ENCODE measurements at regions not wholly inside any gene's neighbourhood (a gene's known extent, or its start where the extent isn't known, plus 50 kb on each side); places are given as distances from the start of the nearest gene placed in this dataset.
"Not testable (repeated sequence)": the region's sequence is repeated elsewhere in the genome, so short reads cannot be mapped to it uniquely, and the experiment has no call there.

GRCh38 chr7:22066522-22066921 is 120.8 kb upstream of the CDCA7L start:
- DNase-seq, result no peak

- DNase-seq, result no peak
These were observed 119.1 kb upstream of the CDCA7L start for GRCh38 chr7:22064816-22065215.

DNA sequence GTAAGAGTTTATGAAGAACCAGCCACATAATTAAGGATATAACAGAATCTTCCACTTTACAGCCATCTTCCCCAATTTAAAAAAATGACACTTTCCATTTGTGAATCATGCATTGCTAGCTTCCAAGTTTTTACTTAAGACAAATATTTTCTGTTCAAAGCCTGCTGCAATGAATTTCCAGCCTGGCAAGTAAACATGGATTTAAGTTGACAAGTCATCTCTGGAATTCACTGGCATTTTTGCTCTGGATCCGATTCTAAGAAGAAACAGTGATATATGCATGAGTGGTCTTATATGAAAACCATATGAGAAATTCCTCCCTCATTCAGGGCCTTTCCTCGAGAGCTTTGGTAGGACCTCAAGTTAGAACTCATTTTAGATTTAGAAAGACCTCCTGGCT is 116.1 kb upstream of the CDCA7L start:
- DNase-seq, result no peak

DNA sequence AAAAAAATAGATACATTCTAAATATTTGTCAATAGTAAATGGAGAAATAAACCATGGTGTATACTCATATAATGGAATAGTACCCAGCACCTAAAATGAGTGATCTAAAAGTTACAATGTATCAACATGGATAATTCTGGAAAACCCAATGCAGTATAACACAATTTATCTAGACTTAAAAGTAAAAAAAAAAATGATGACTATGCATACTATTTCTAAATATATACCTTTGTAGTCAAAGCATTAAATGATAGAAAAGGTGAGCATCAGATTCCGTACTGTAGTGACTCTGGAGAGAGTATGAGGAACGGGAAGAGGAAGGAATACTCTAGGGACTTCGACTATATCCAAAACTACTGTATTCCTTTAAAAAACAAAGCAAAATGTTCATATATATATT is 115.2 kb upstream of the CDCA7L start:
- no peak for DNase-seq

- DNase-seq, result no peak
These were observed 114.5 kb upstream of the CDCA7L start for GRCh38 chr7:22060197-22060596.

GRCh38 chr7:22055226-22055625 is 109.5 kb upstream of the CDCA7L start:
- DNase-seq, result no peak

- DNase-seq, result no peak
These were observed 107.1 kb upstream of the CDCA7L start for GRCh38 chr7:22052674-22053365.

DNA sequence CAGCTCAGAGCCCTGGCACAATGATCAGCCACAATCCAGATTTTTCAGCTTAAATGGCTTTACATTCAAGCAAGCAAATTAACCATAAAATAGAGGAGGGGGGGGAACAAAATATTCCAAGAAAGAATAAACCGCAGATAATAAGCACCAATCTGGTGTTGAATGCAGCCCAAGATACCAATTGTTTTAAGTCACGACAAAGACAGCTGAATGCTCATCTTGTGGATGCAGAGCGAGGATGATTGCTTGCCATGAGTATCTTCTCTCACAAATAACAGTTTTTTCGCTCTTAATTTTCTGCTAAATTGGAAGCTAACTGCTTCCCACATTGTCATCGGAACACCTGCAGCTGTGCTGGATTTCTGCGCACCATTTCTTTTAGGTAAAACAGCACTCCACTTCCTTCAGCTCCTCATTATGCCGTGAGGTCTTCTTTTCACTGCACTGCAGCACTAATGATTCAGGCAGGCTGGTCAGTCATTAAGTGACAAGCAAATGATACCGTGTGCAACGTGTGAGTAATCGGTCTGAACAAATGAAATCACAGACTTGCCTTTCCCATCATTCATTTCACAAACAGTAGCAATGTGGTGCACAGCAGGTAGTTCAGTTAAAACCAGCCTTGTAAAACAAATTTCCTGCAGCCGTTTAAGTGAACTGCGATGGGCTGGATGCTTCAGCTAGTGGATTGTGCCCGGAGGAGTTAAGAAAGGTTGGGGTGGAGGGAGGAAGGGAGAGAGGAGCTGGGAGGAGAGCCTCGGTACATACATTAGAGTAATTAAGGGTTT is 106.4 kb upstream of the CDCA7L start:
- peak in 5 of 56 donors; percentile 5 to 16 (median 6) for DNase-seq

- no peak for DNase-seq
These were observed 104.2 kb upstream of the CDCA7L start for GRCh38 chr7:22049766-22050500.

DNA sequence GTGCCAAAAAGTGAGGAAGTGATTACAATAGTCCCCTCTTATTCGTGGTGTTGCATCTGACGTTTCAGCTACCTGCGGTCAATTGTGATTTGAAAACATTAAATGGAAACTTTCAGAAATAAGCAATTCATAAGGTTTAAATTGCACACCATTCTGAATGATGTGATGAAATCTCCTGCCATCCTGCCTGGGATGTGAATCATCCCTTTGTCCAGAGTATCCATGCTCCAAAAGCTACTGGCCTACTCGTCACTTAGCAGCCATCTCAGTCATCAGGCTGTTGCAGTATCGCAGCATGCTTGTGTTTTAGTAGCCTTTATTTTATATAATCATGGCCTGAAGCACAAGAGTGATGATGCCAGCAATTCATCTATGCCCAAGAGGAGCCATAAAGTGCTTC is 97.7 kb upstream of the CDCA7L start:
- DNase-seq, result no peak

DNA sequence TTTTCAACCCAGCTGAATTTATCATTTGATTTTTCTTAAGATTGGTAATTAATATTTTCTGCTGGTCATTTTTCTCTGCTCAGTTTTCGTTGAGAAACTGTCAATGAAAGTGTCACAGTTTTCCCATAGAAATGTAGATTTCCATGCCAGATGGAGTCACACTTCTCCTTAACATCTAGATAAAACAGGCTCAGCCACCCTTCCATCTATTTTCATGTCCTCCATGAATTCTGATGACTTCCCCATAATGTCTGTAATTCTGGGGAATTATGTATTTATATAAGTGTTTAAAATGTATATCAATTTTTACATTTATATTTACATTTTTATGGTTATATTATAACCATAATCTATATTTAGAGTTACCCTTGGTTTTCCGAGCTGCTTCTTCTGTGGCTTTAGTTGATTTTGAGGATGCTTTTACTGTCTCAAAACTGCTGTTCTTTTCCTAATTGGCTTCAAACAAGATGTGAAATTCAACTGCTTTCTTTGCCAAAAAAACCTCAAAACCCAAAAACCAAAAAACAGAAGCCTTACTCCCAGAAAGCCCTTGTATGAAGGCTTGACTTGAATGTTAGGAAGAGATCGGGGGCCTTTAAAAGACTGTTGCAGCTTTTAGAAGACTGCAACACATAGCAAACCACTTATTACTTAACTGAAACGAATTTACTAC is 95.4 kb upstream of the CDCA7L start:
- no peak for DNase-seq

DNA sequence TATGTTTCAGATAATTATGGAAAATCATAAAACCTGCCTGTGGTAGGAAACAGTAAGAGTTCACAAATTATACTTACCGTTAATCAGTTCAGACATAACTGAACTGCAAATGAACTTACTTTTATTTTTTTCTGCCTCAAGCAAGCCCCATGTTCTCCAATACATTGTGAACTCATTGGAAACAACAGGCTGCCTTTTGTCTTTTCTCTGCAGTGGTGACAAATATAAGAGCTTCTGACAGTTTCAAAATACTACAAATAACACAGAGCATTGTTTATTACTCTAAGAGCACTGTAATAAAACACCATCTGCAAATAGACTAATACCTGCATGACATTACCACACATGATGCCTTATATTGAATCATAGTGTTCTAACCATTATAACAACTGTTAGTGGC is 94.0 kb upstream of the CDCA7L start:
- no peak for DNase-seq

GRCh38 chr7:22032356-22032755 is 86.7 kb upstream of the CDCA7L start:
- DNase-seq, result not testable (repeated sequence)

- not testable (repeated sequence) for DNase-seq
These were observed 83.0 kb upstream of the CDCA7L start for GRCh38 chr7:22028656-22029055.

DNA sequence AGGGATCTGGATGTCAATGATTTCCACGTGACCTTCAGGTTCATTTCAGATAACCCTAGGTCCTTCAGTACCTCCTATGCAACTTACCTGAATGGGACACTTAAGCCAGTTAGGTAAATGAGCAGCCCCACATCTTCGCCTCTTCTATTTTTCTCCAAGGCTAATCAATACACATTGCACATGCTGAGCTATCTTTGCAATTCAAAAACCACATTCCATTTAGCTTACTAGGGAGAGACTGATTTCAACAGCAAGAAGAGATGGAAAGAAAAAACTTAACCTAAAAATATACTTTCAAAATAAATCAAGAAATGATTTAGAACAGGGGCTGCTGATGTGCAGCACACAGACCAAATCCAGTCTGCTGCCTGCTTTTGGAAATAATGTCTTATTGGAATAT is 81.8 kb upstream of the CDCA7L start:
- DNase-seq, result no peak

- no peak for DNase-seq
These were observed 80.3 kb upstream of the CDCA7L start for GRCh38 chr7:22025983-22026382.

- no peak for DNase-seq
These were observed 79.4 kb upstream of the CDCA7L start for GRCh38 chr7:22025075-22025474.

- DNase-seq, result no peak
These were observed 74.2 kb upstream of the CDCA7L start for GRCh38 chr7:22019931-22020330.

DNA sequence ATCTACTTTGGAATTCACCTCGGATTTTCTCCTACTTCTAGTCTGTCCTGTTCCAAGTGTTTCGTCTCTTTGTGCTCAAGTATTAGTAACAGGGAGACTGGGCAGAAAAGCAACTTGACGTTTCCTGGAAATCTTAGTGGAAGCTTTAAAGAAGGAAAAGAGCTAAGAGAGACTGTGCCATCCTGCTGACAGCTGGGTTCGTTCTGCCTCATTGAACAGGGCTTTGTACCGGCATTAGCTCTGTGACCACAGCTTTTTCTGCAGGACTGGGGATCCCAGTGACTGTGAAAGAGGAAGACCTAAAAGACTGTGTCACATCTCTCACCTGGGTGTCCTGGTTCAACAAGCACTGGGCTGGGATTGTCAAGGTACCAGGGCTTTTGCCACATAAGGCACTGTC is 70.8 kb upstream of the CDCA7L start:
- DNase-seq, result no peak

DNA sequence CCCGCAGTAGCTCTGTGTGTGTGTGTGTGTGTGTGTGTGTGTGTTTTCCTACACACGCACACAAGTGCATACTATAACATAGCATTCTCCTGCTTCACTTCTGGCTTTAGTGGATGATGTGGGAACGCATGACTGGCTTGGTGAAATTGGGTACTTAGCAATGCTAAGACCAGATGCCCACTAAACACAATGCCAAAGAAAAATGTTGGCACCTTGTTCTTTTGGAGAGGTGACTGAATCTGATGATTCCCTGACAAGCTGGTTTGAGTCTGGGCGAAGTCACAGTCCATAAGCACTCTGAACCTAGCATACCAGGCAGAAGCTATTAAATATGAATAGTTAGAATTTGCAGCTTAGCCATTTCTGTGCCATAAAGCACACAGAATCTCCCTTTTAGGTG is 68.0 kb upstream of the CDCA7L start:
- no peak for DNase-seq

GRCh38 chr7:22008683-22009082 is 63.0 kb upstream of the CDCA7L start:
- DNase-seq, result no peak

- peak in 3 of 56 donors; percentile 8 to 29 (median 21) for DNase-seq
These were observed 62.4 kb upstream of the CDCA7L start for GRCh38 chr7:22008087-22008486.

Data from nucleus accumbens (tissue), 56 donors.